Liver (tissue), 3 donors: ENCODE measurements at regions not wholly inside any gene's neighbourhood (a gene's known extent, or its start where the extent isn't known, plus 50 kb on each side); places are given as distances from the start of the nearest gene placed in this dataset.
"Not testable (repeated sequence)": the region's sequence is repeated elsewhere in the genome, so short reads cannot be mapped to it uniquely, and the experiment has no call there.

Source experiments
- CTCF ChIP-seq: fragments of 150-350 bp; IDR thresholded peaks from 2 replicates; pipeline ENCODE4 v1.5.1; 2017; ENCODE audit warnings: improper control_type of control experiment, low read depth, low read length; ENCODE audit not compliant: missing input control
- GABPA ChIP-seq, 2 donors: IDR thresholded peaks in 1 of 2; conservative IDR thresholded peaks in 1 of 2; 2 replicates each; pipeline ENCODE4 v1.6.1; 2016; ENCODE audit warnings: antibody characterized with exemption in 2 of 2, mild to moderate bottlenecking in 1 of 2, moderate library complexity in 1 of 2
- JUND ChIP-seq, 2 donors: IDR thresholded peaks; 2 replicates each; pipeline ENCODE4 v1.6.1; 2016; ENCODE audit warnings: antibody characterized with exemption in 2 of 2
- MAX ChIP-seq: IDR thresholded peaks from 2 replicates; pipeline ENCODE4 v1.6.1; 2016; ENCODE audit warnings: antibody characterized with exemption
- NR2F2 ChIP-seq: IDR thresholded peaks from 2 replicates; pipeline ENCODE4 v1.6.1; 2016; ENCODE audit warnings: antibody characterized with exemption
- RAD21 ChIP-seq, 2 donors: IDR thresholded peaks; 2 replicates each; pipeline ENCODE4 v1.6.1; 2016; ENCODE audit warnings: antibody characterized with exemption in 2 of 2, mild to moderate bottlenecking in 2 of 2
- REST ChIP-seq: IDR thresholded peaks from 2 replicates; pipeline ENCODE4 v1.6.1; 2016; ENCODE audit warnings: antibody characterized with exemption, mild to moderate bottlenecking
- SP1 ChIP-seq: IDR thresholded peaks from 2 replicates; pipeline ENCODE4 v1.6.1; 2018; ENCODE audit warnings: antibody characterized with exemption, mild to moderate bottlenecking
- donor health status: healthy.
- donor health status: healthy.

GRCh38 chr21:10449451-10449850 lies 71.9 kb upstream of the TPTE start:
- TF ChIP-seq CTCF; GABPA (IDR thresholded peaks at IDR 0.05 in 1 of 2, conservative IDR thresholded peaks at IDR 0.05 in 1 of 2); RAD21 (IDR thresholded peaks at IDR 0.05); MAX; NR2F2; REST; JUND (IDR thresholded peaks at IDR 0.05); SP1: not testable (repeated sequence)
